Activated CD8-positive, alpha-beta memory T cell treated with anti-CD3 and anti-CD28 coated beads, Interleukin-2, amount 50 U/mL, for 1 hour (primary cell): ENCODE measurements at regions not wholly inside any gene's neighbourhood (a gene's known extent, or its start where the extent isn't known, plus 50 kb on each side); places are given as distances from the start of the nearest gene placed in this dataset.

Source experiments
- DNase-seq: peaks from one replicate; pipeline ENCODE4 v3.0.0-alpha.2; 2020; ENCODE audit errors: extremely low read depth

DNA sequence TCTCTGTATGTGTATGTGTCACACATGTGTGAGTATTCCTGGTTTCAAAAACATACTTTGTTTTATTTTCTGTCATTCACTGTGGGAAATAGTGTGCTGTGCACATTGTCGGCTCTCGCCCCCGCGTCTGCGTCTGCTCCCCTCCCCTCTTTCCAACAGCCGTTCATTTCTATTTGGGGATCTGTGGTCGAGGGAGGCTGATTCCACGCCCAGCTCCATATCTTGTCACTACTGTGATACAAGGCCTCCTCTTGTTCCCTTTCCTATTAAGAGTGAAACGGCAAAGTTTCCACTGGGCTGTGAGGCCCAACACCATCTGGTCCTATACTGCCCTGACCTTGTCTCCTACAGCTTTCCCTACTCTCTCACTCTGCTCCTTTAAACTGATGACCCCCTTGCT, 172.5 kb upstream of the LRIG1 start:
- no peak for DNase-seq

DNA sequence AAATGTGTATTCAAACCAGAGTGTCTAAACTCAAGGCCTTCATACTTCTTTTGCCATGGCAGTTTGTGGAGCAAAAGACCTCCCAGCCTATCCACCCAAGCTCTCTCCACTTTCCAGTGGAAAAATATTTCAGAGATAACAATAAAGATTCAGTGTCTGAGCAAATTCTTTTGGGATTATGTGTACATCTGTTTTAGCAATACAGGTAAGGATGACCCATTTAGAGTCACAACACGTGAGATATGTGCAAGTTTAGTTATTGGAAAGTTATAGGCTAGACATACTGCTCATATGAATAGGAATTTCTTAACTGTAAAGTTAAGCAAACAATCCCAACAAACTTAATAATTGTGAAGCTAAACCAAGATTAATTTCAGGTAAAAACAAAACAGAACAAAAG, 174.5 kb upstream of the LRIG1 start:
- no peak for DNase-seq

GRCh38 chr3:66692042-66692765, 191.4 kb upstream of the LRIG1 start:
- DNase-seq, result no peak

- DNase-seq, result no peak
Observed at GRCh38 chr3:66692766-66693150, 191.9 kb upstream of the LRIG1 start.

- no peak for DNase-seq
Observed at GRCh38 chr3:66693461-66694031, 192.7 kb upstream of the LRIG1 start.

- no peak for DNase-seq
Observed at GRCh38 chr3:66702126-66702525, 201.3 kb upstream of the LRIG1 start.

GRCh38 chr3:66703501-66703900, 202.7 kb upstream of the LRIG1 start:
- DNase-seq, result no peak

GRCh38 chr3:66705076-66705475, 204.3 kb upstream of the LRIG1 start:
- DNase-seq, result no peak

DNA sequence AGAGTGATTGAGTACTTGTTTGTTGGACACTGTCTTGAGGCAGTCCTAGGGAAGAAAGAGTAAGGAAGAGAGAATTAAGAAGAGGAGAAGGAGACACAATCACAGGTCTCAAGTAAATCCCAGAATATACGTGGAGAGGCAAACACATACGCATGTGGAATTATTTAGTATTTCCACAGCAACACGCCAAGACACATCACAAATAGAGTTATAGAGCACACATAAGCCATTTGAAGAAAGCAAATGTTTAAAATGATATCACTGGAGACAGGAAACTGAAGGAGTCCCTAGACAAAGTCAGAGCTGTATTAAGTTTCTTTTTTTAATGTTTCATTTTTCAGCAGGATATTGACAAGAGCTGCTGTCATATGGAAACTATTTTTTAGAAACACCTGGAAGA, 206.1 kb upstream of the LRIG1 start:
- no peak for DNase-seq

GRCh38 chr3:66709532-66709931, 208.7 kb upstream of the LRIG1 start:
- no peak for DNase-seq

DNA sequence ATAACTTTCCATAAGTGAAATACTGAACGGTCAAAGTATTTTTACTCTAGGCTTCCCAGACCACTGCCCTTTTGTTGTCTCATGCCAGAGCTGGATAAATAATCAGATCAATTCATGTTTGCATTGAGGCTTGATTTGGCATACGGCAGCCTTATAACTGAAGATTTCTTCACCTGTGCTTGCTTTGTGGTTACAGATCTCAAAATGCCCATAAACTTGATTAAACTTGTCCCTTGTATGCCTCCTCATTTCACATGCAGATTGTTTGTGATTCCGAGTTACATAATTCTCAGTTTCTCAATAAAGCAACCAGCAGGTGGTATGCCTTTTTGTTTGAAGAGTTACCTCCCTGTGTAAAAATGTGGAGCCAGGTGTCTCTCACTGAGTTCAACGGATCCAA, 211.4 kb upstream of the LRIG1 start:
- DNase-seq, result no peak

DNA sequence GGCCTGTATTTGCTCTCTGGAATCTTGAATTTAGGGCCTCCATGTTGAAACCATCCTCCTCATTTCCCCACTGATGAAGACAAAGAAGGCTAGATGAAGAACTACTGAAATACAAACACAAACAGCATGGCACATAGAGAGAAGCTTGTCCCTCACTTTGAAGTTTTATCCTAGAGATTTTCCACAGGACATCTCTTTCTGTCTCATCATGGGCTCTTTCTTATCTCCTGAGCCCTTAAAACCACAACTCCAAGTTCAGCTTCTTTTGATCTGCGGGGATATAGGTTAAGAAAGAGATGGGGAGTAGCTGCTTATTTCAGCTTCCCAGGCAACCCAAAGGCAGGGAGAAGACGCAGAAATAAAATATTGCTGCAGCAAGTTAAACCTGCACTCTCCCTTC, 213.1 kb upstream of the LRIG1 start:
- DNase-seq, result no peak

- no peak for DNase-seq
Observed at GRCh38 chr3:66715806-66716205, 215.0 kb upstream of the LRIG1 start.

GRCh38 chr3:66717806-66718205, 217.0 kb upstream of the LRIG1 start:
- no peak for DNase-seq

- DNase-seq, result no peak
Observed at GRCh38 chr3:66719796-66720356, 219.1 kb upstream of the LRIG1 start.

GRCh38 chr3:66720508-66720907, 219.7 kb upstream of the LRIG1 start:
- no peak for DNase-seq

DNA sequence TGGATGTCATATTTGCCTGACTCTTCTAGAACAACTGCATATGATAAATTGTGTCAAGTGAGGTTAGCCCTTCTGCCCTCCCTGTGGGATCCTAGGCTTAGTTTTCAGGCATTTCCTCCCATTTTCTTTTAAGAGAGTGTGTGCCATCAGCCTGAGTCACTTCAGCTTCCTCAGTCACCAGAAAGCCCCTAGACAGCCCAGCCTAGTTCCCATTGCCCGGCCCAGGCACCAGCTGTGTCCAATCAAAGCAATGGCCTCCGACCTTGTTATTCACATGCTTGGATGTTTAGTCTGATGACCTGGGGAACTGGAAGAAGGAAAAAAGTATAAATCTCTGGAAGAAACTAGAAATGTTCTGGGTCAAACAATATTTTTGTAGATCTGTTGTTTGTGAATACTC, 221.9 kb upstream of the LRIG1 start:
- no peak for DNase-seq

- no peak for DNase-seq
Observed at GRCh38 chr3:66723231-66723630, 222.4 kb upstream of the LRIG1 start.

GRCh38 chr3:66729687-66730393, 229.0 kb upstream of the LRIG1 start:
- no peak for DNase-seq

DNA sequence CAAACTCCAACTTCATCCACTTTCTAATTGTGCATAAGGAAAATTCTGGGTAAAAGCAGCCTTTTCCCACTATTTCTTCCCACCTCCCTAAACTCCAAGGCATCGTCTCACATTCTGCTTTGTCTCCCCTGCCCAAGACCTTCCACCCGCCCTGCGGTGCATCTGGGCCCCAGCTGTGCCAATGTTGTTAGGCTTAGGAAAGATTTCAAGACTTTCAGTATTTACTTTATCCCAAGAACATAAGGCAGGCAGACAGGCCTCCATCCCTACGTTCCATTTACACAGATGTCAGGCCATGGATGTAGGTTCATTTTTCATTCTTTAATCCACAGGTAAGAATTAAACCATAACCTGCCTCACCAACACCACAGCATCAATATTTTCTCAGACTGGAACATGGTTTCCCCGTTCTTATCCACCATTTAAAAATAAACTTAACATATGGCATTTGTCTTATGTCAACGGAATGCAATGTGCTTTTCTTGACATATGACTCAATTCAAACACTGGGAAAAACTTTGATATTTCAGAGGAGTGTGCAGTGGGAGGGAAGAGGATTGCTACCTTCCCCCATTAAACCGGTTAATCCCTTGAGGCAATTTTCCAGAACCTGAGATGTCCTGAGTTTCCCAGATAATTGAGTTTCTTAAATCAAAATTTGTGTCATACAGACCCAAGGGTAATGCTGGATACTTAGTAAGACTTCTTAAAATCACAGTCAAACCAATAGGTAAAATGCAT, 238.0 kb upstream of the LRIG1 start:
- DNase-seq, result no peak

- DNase-seq, result no peak
Observed at GRCh38 chr3:66740260-66740659, 239.4 kb upstream of the LRIG1 start.

DNA sequence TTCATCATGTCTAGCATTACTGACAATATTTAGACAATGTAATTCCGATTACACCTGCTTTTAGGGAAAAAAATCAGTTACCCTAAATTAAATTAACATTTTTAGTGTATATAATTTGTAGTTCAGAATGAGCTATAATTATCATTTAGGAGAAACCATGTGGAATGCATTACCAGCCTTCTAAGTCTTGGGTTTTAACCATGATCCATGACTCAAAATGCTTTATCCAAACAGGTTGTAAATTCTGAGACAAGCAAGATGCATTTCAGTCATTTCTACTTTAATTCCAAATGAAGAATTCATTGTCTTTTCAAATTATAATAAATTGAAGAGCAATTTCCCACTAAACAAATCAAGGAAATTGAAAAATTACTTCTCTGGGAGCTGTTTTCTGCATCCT, 243.7 kb upstream of the LRIG1 start:
- no peak for DNase-seq
